ENCODE measurements at regions not wholly inside any gene's neighbourhood (a gene's known extent, or its start where the extent isn't known, plus 50 kb on each side); places are given as distances from the start of the nearest gene placed in this dataset.

GRCh38 chr3:18135060-18135814 is 289.9 kb downstream of the SATB1 start:
- TF ChIP-seq, protein P1, sequence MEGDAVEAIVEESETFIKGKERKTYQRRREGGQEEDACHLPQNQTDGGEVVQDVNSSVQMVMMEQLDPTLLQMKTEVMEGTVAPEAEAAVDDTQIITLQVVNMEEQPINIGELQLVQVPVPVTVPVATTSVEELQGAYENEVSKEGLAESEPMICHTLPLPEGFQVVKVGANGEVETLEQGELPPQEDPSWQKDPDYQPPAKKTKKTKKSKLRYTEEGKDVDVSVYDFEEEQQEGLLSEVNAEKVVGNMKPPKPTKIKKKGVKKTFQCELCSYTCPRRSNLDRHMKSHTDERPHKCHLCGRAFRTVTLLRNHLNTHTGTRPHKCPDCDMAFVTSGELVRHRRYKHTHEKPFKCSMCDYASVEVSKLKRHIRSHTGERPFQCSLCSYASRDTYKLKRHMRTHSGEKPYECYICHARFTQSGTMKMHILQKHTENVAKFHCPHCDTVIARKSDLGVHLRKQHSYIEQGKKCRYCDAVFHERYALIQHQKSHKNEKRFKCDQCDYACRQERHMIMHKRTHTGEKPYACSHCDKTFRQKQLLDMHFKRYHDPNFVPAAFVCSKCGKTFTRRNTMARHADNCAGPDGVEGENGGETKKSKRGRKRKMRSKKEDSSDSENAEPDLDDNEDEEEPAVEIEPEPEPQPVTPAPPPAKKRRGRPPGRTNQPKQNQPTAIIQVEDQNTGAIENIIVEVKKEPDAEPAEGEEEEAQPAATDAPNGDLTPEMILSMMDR (IDR thresholded peaks at IDR 0.05 in 8 of 11, conservative IDR thresholded peaks at IDR 0.05 in 3 of 11) = no peak
- TF ChIP-seq POLR2AphosphoS5 (IDR thresholded peaks at IDR 0.05) = no peak
